ENCODE measurements at regions not wholly inside any gene's neighbourhood (a gene's known extent, or its start where the extent isn't known, plus 50 kb on each side); places are given as distances from the start of the nearest gene placed in this dataset.

- TF ChIP-seq CTCF (IDR thresholded peaks at IDR 0.05) (no peak), POLR2A (IDR thresholded peaks at IDR 0.05) (no peak)
Measured at GRCh38 chr10:36313142-36313541, 671.0 kb upstream of the FZD8 start.

Measured in lower leg skin (tissue), 3 donors.